Pancreas (tissue), 10 donors: ENCODE measurements at regions not wholly inside any gene's neighbourhood (a gene's known extent, or its start where the extent isn't known, plus 50 kb on each side); places are given as distances from the start of the nearest gene placed in this dataset.
A peak's percentile ranks its signal among the peaks of the same experiment; 100 is the strongest.

Experiments
- ATAC-seq, 4 donors: fragments of 200-7000 bp; cut with Tn5 transposase; one replicate each; pipeline versions ENCODE4 v1.8.0 to v1.9.1; 2020; ENCODE audit warnings: mild to moderate bottlenecking in 4 of 4, moderate library complexity in 4 of 4
- DNase-seq, 6 donors: peaks; one replicate each; pipeline ENCODE4 v3.0.0-alpha.2; 2020
- FAIRE-seq: peaks from 2 replicates; lab custom pipeline; 2012; peaks lifted over from hg19 to GRCh38; lab: Jason Lieb, UNC
- H3K27ac ChIP-seq, 4 donors: fragments of 200-600 bp; sonication (generic); 1 replicate in 3 of 4; 2 replicates in 1 of 4; pipeline versions ENCODE4 v1.5.0 to v1.8.0; 2020
- H3K27me3 ChIP-seq, 4 donors: fragments of 200-600 bp; one replicate each; pipeline ENCODE4 v1.8.0; 2021
- H3K36me3 ChIP-seq, 3 donors: fragments of 200-600 bp; sonication (generic) in 1 of 3; one replicate each; pipeline versions ENCODE4 v1.5.0 to v1.8.0; 2020 to 2021
- H3K4me1 ChIP-seq, 3 donors: fragments of 200-600 bp; one replicate each; pipeline ENCODE4 v1.8.0; 2021
- H3K4me3 ChIP-seq, 4 donors: fragments of 200-600 bp; sonication (generic) in 2 of 4; one replicate each; pipeline versions ENCODE4 v1.5.0 to v1.8.0; 2020 to 2021
- H3K9me3 ChIP-seq, 4 donors: fragments of 200-600 bp; one replicate each; pipeline ENCODE4 v1.8.0; 2021
- WGBS, 2 donors: extraction: QIAGEN DNeasy Blood & Tissue Kit; methylation state at CpG; one replicate each; pipeline ENCODE4 v1.1.7; 2013; 5-methylcytosine and 5-hydroxymethylcytosine counted together
- intact Hi-C, 3 donors: fragments of 100-400 bp; cut with DNase I; formaldehyde crosslinking; loops; one replicate each; pipeline versions ENCODE4 v1.11.1 to v1.14.2; 2022
- TF ChIP-seq, protein P1 (sequence below), 4 donors: fragments of 200-600 bp; sonication (generic) in 3 of 4; IDR thresholded peaks; one replicate each; pipeline versions ENCODE4 v1.5.0 to v1.8.0; 2021; ENCODE audit warnings: antibody characterized with exemption in 4 of 4
- donor health status: healthy with polysubstance abuse.
- donor health status: DM: no; HTN: no; CAD: no; lungs with moderate emphysema.
- donor health status: DM: no; HTN: no; CAD: no.
- donor health status: control.
- donor health status: control.
- donor health status: Bipolar disorder and iron deficiency.
- donor health status: DM: yes; HTN: yes; CAD: no.
- donor health status: DM: no; HTN: no; CAD: no.
- donor health status: DM: no; HTN: no; CAD: no.
- donor health status: DM: yes; HTN: yes; CAD: no.

DNA sequence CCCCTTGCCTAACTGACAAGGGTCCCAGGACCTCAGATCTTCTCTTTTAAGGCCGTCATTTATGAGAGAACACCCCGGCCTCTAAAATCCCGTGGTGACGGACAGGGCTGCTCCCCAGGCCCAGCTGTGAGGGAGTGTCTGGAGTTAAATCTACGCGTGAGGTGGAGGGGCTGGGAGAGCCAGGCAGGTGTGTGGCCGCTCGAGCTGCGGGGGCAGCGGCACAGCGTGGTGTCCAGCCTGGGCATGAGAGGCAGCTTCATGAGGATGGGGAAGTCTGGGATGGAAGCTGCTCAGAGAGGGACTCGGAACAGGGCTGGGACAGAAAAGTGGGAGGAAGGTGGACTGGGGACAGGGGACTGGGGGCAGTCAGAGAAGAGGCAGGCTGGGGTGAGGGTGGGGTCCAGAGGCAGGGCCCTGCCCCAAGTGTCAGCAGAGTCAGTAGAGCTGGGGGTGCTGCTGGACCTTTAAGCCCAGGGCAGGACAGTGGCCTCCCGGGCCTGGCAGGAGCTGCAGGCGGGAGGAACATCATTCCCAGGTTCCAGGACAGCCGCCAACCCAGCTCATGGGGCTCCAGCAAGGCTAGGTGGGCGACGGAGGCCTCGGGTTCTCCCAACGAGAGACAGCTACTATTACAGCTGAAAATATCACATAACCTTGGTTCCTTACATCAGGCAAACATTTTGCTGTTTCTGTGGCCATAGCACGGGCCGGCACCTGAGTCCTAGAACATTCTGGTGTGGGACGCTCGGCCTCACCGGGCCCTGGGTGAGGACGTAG lies 55.2 kb downstream of the JAKMIP3 start:
- Histone ChIP-seq H3K4me3 (no peak overlapping the region), H3K27me3 (no peaks in the 10 kb centered on the region), H3K36me3 (no peaks in the 10 kb centered on the region), H3K27ac (no peak overlapping the region), H3K9me3 (no peaks in the 10 kb centered on the region), H3K4me1 (no peaks in the 10 kb centered on the region)
- intact Hi-C loops = no loop called here
- TF ChIP-seq, protein P1, sequence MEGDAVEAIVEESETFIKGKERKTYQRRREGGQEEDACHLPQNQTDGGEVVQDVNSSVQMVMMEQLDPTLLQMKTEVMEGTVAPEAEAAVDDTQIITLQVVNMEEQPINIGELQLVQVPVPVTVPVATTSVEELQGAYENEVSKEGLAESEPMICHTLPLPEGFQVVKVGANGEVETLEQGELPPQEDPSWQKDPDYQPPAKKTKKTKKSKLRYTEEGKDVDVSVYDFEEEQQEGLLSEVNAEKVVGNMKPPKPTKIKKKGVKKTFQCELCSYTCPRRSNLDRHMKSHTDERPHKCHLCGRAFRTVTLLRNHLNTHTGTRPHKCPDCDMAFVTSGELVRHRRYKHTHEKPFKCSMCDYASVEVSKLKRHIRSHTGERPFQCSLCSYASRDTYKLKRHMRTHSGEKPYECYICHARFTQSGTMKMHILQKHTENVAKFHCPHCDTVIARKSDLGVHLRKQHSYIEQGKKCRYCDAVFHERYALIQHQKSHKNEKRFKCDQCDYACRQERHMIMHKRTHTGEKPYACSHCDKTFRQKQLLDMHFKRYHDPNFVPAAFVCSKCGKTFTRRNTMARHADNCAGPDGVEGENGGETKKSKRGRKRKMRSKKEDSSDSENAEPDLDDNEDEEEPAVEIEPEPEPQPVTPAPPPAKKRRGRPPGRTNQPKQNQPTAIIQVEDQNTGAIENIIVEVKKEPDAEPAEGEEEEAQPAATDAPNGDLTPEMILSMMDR (IDR thresholded peaks at IDR 0.05) = no peak
- no peak for ATAC-seq
- DNase-seq = peak in 2 of 6 donors; percentile 13 to 40
- WGBS, 2 donors = 76 to 78% methylated on average over 25 of the region's 25 CpGs
- FAIRE-seq = no peak

DNA sequence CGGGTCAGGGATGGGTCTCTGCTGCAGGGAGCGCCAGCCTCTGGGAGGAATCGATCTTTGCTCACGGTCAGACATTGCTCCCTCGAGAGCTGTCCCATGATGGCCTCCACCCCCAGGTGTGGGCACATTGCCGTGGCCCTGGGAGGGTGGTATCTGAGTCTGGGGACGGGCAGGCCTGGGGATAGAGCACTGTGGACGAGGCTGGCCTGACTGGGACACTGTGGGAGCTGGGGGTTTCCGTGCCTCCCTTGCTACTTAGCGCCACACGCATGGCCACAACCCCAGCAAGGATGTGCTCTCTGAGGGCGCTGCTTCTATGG lies 55.7 kb downstream of the JAKMIP3 start:
- H3K27me3 ChIP-seq = no peaks in the 10 kb centered on the region
- peak in 3 of 6 donors; percentile 12 to 49 (median 42) for DNase-seq
- no peak overlapping the region for H3K4me3 ChIP-seq
- H3K4me1 ChIP-seq = no peaks in the 10 kb centered on the region
- TF ChIP-seq, protein P1 (IDR thresholded peaks at IDR 0.05) = no peak
- FAIRE-seq = no peak
- 77 to 86% methylated on average over 12 of the region's 12 CpGs for WGBS, 2 donors
- intact Hi-C loops = no loop called here
- no peaks in the 10 kb centered on the region for H3K36me3 ChIP-seq
- no peak overlapping the region for H3K27ac ChIP-seq
- H3K9me3 ChIP-seq = no peaks in the 10 kb centered on the region
- no peak for ATAC-seq

DNA sequence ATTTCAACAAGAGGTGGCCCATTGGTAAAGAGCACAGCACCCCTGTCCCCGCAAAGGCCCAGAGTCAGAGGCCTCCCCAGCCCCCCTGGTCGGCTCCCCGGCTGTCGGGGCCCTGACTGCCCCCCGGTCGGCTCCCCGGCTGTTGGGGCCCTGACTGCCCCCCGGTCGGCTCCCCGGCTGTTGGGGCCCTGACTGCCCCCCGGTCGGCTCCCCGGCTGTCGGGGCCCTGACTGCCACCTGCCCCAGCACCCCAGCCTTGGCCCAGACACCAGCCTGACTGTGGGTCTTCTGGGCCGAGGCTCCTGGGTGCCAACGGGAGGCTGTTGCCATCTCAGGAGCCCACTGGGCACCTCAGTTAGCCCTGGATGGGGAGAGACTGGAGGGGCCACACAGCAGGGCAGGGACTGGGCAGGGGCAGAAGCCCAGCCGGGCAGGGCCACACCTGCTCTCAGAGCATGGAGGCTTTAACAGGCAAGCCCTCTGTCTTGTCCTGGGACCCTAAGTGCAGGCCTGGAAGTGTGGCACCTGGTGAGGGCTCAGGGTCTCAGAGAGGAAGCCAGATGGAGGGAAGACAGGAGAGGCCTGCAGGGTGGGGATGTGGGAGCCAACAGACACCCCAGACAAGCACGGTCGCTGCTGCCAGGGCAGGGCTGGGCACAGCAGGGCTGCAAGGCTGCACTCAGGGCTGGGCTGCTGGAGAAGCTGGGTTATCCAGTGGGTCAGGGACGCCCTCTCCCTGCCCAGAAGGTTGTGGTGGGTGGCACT lies 56.5 kb downstream of the JAKMIP3 start:
- no peaks in the 10 kb centered on the region for H3K4me1 ChIP-seq
- no peaks in the 10 kb centered on the region for H3K27me3 ChIP-seq
- H3K9me3 ChIP-seq = no peaks in the 10 kb centered on the region
- no peak overlapping the region for H3K4me3 ChIP-seq
- DNase-seq (peak in 3 of 6 donors; percentile 9 to 46 (median 43)), FAIRE-seq (no peak), ATAC-seq (no peak)
- TF ChIP-seq, protein P1 (IDR thresholded peaks at IDR 0.05) = no peak
- 76 to 86% methylated on average over 18 to 20 of the region's 20 CpGs for WGBS, 2 donors
- intact Hi-C loops = no loop called here
- no peaks in the 10 kb centered on the region for H3K36me3 ChIP-seq
- H3K27ac ChIP-seq = no peak overlapping the region

DNA sequence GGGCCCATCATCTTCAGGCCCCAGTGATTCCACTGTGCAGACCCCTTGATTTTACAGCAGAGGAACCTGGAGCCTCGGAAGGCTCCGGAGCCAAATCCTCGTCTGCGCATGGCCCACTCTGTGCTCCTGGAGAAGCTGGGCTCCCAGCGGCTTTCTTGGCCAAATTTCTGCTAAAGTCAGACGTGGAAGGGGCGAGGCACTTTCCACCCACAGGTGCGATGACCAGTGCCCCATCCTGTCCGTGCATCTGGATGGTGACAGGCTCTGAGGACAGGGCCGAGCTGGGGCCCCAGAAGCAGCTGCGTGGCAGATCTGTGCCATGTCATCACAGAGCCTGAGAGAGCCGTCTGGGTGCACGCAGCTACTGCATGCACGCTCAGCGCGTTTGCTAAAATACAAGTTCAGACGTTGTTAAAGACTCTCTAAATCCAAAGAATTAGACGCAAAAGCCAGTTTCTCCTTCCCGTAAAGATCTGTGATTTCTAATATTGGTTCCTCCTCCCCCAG lies 57.2 kb downstream of the JAKMIP3 start:
- FAIRE-seq (no peak), DNase-seq (peak in 1 of 6 donors; percentile 33), ATAC-seq (no peak)
- TF ChIP-seq, protein P1 (IDR thresholded peaks at IDR 0.05) = no peak
- no peaks in the 10 kb centered on the region for H3K27me3 ChIP-seq
- WGBS, 2 donors = 74 to 82% methylated on average over 19 of the region's 19 CpGs
- no peak overlapping the region for H3K4me3 ChIP-seq
- intact Hi-C loops = no loop called here
- no peak overlapping the region for H3K27ac ChIP-seq
- no peaks in the 10 kb centered on the region for H3K9me3 ChIP-seq
- H3K4me1 ChIP-seq = no peaks in the 10 kb centered on the region
- H3K36me3 ChIP-seq = no peaks in the 10 kb centered on the region
